ENCODE measurements at regions not wholly inside any gene's neighbourhood (a gene's known extent, or its start where the extent isn't known, plus 50 kb on each side); places are given as distances from the start of the nearest gene placed in this dataset.
"Not testable (repeated sequence)": the region's sequence is repeated elsewhere in the genome, so short reads cannot be mapped to it uniquely, and the experiment has no call there.

GRCh38 chr9:13467157-13467556 is 187.7 kb upstream of the MPDZ start:
- no peak for DNase-seq

GRCh38 chr9:13461414-13461991 is 182.0 kb upstream of the MPDZ start:
- no peak for DNase-seq

- DNase-seq, result no peak
Measured at GRCh38 chr9:13459071-13459470, 179.6 kb upstream of the MPDZ start.

GRCh38 chr9:13457795-13458194 is 178.3 kb upstream of the MPDZ start:
- no peak for DNase-seq

GRCh38 chr9:13450723-13451122 is 171.2 kb upstream of the MPDZ start:
- DNase-seq, result no peak

GRCh38 chr9:13448482-13448881 is 169.0 kb upstream of the MPDZ start:
- no peak for DNase-seq

- DNase-seq, result peak; percentile 64
Measured at GRCh38 chr9:13447843-13448422, 168.4 kb upstream of the MPDZ start.

- DNase-seq, result peak; percentile 33
Measured at GRCh38 chr9:13446938-13447842, 167.7 kb upstream of the MPDZ start.

GRCh38 chr9:13446286-13446937 is 166.9 kb upstream of the MPDZ start:
- peak; percentile 35 for DNase-seq

GRCh38 chr9:13445103-13445500 is 165.6 kb upstream of the MPDZ start:
- peak; percentile 59 for DNase-seq

- peak; percentile 77 for DNase-seq
Measured at GRCh38 chr9:13444245-13445102, 165.0 kb upstream of the MPDZ start.

- peak; percentile 77 for DNase-seq
Measured at GRCh38 chr9:13443346-13444244, 164.1 kb upstream of the MPDZ start.

GRCh38 chr9:13439685-13440476 is 160.4 kb upstream of the MPDZ start:
- no peak for DNase-seq

- DNase-seq, result no peak
Measured at GRCh38 chr9:13437866-13438265, 158.4 kb upstream of the MPDZ start.

GRCh38 chr9:13436591-13436990 is 157.1 kb upstream of the MPDZ start:
- DNase-seq, result no peak

GRCh38 chr9:13433453-13433852 is 154.0 kb upstream of the MPDZ start:
- DNase-seq, result not testable (repeated sequence)

GRCh38 chr9:13432904-13433303 is 153.4 kb upstream of the MPDZ start:
- no peak for DNase-seq

- DNase-seq, result no peak
Measured at GRCh38 chr9:13431692-13432091, 152.2 kb upstream of the MPDZ start.

- no peak for DNase-seq
Measured at GRCh38 chr9:13431222-13431536, 151.7 kb upstream of the MPDZ start.

- DNase-seq, result no peak
Measured at GRCh38 chr9:13430368-13431221, 151.1 kb upstream of the MPDZ start.
